HS-5 (cell line): ENCODE measurements at regions not wholly inside any gene's neighbourhood (a gene's known extent, or its start where the extent isn't known, plus 50 kb on each side); places are given as distances from the start of the nearest gene placed in this dataset.

Source experiments
- DNase-seq: peaks from one replicate; pipeline ENCODE4 v3.0.0-alpha.2; 2012; ENCODE audit warnings: low read depth

- no peak for DNase-seq
Observed at GRCh38 chr19:30897034-30897433, 452.2 kb downstream of the TSHZ3 start.

DNA sequence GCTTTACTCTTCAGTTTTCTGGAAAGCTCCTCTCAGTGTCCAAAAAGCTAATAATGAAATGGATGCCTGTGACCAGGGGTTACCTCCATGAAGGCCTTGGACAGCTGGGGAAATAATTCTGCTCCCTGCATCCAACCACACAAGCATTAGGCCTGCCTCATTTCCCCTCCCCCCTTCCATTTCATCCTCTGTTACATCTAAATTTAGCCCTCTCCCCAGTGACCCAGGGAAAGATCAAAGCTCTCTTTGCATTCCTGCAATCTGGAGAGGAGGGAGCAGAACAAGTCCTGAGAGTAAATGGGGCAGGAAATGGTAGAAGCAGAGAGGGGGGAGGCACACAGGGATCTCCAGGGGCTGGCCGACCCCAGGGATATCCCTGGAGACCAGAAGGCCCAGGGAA is 452.7 kb downstream of the TSHZ3 start:
- DNase-seq, result no peak

- DNase-seq, result no peak
Observed at GRCh38 chr19:30895946-30896345, 453.3 kb downstream of the TSHZ3 start.

DNA sequence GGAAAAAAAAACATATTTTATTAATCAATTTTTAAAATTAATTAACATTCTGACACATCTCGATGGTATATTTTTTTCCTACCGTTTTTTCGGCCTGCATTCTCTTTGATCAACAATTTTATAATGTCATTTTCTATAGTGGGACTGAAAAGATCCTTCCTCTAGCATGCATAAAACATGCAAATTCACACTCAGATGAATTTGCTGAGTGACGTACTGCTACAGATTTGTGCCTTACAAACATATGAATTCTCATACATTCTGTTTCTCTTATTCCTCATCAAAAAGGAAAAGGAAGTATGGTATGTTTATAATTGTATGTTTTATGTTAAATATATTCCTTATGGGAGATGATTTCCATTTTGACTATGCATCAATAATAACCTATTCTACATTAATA is 458.2 kb downstream of the TSHZ3 start:
- DNase-seq, result no peak

- no peak for DNase-seq
Observed at GRCh38 chr19:30890033-30890432, 459.2 kb downstream of the TSHZ3 start.

DNA sequence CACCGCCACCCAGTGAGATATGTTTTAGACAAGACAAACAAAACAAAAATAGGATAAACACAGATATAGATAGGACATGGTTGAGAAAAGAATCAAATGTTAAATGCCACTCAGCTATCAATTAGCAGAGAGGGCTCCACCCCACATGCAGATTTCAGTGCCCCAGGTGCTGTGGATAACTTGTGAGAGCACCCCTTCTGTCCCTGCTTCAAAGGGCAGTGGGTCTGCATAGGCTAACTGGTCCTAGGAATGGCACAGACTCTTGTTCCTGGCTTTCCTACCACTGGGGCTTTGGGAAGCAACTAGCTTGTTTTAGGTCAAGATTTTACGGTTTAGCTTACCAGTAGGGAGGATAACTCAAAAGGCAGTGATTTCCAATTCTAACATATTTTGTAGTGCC is 460.3 kb downstream of the TSHZ3 start:
- no peak for DNase-seq

DNA sequence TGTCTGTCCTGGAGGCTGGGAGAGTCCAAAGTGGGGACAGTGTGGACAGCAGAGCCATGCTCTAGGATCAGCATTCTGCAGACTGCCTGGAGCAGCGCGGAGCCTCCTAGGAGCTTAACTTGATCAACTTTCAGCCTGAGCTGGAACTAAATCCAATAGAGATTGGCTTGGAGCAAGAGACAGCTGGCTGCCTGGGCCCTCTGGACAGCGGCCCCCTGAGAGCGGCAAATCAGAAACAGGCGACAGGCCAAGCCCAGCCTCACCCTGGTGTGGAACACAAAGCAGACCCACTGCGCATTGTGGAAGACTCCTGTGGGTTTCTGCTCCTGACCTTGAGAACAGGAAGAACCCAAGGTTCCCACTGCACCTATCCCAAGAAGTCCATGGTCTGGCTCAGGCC is 462.2 kb downstream of the TSHZ3 start:
- DNase-seq, result no peak

- no peak for DNase-seq
Observed at GRCh38 chr19:30886222-30886621, 463.0 kb downstream of the TSHZ3 start.

DNA sequence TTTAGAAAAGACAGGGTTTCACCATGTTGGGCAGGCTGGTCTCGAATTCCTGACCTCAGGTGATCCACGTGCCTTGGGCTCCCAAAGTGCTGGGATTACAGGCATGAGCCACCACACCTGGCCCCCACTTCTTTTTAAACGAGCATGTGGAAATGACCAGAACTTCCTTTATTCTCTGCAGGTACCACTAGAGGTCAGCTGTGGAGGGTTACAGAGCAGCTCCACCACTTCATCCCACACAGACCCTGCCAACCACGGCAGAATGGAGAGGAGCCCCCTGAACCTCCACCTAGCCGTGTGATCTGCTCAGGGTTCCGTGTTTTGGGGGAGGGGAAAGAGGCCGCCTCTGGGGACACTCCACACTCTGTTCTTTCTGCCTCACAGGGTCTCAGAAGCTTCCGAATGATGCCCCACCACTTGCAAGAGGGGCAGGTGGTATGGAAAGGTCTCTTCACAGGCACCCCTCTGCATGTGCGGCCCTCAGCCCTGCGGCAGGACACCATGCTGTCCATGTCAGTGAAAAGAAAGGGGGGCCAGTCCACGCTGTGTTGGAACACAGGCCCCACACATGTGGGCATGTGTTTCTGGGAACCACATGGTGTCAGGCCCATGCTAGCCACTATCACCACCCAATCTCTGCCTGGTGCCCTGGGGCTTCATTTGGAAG is 465.0 kb downstream of the TSHZ3 start:
- DNase-seq, result no peak

GRCh38 chr19:30883071-30883470 is 466.2 kb downstream of the TSHZ3 start:
- no peak for DNase-seq

DNA sequence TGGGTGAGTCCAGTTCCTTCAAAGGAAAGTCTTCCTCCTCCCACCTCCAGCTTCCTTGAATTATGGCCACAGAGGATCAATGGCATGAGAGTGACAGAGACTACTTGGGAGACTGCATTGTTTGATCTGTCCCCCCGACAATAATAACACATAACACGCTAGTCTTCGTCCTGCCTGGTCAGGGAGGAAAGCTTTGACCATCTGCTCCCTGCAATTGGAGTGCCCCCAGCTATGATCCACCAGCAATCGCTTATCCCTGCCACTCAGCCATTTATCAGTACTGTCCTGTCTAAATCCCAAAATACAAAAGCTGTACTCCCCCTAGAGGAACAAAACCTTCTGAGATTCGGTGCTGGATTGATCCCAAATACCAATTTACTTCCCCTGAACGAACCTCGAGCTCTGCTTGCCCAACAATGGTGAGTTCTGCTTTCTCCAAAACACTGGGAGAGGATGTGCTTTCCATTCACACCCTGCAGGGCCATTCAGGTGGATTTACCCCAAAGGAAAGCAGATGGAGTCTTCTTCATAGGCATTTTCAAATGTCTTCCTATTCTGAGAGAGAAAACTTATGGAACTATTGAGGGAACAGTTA is 466.7 kb downstream of the TSHZ3 start:
- no peak for DNase-seq

DNA sequence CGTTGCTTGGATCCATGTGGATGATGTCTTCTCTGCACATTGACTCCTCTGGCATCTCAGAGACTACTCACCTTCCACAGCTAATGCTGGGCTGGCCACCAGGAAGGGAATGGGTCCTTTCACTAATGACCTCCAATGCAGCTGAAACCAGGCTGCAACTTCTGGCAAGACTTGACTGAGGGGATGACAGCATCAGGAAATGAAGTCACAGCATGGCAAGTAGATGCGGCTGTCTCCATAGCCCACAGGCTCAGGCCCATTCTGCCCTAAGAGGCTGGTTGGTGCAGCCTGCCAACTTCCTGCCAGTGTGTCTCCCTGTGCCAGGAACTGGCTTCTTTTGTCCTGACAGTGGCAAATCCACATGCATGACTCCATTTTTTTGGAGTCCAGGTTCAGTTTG is 467.3 kb downstream of the TSHZ3 start:
- DNase-seq, result no peak

GRCh38 chr19:30881281-30881680 is 468.0 kb downstream of the TSHZ3 start:
- no peak for DNase-seq

DNA sequence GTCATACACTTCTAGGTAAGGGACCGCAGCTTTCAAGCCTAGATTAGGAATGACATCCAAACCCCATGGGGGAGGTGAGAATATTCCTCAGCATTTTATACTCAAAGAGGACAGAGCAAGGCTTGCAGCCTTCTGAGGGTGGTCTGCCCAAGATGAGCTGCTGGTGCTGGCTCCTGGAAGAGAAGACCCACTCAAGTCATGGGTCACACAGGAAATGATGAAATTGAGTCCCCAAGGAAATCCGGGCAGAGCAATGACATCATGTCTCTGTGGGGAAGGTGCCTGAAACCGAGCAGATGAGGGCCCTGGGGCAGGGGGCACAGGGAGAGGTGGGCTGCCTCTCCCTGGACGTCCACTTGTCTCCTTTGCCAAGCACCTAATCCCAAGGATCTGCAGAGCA is 468.7 kb downstream of the TSHZ3 start:
- DNase-seq, result no peak

DNA sequence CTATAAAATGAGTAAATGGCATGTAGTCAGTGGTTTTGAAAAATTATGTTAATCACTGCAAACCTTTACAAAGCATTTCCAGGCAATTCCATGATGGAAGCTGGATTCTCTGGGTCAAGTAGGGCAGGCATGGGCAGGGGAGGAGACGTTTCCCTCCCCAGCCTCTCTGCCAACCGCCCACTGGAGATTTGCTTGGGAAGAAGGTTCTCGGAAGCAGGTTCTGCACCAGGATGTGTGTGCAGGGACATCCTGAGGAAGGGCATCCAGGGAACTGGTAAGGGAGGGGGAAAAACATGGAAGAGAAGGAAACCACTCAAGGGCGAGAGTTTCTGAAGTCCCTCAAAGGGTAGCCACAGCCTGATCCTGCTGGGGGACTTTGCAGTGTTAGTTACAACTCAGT is 469.1 kb downstream of the TSHZ3 start:
- DNase-seq, result no peak

- DNase-seq, result no peak
Observed at GRCh38 chr19:30879736-30880135, 469.5 kb downstream of the TSHZ3 start.

DNA sequence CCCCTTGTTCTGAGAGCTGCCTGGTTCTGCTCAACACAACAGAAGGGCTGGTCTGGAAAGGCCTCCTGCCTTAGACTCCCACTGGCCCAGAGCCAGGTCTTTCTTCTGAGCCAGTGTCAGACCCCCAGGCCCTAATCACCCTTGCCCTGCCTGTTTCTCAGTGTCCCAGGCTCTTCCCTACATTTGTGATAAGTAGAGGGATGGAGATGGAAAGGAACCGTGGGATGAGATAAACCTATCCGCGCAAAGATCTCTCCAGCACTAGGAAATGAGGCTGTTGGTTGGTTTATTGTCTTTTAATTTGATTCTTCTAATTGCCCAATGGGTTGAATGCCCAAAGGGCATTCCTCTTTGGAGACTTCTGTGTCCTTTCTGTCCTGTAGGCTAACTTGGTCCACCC is 470.0 kb downstream of the TSHZ3 start:
- DNase-seq, result no peak

DNA sequence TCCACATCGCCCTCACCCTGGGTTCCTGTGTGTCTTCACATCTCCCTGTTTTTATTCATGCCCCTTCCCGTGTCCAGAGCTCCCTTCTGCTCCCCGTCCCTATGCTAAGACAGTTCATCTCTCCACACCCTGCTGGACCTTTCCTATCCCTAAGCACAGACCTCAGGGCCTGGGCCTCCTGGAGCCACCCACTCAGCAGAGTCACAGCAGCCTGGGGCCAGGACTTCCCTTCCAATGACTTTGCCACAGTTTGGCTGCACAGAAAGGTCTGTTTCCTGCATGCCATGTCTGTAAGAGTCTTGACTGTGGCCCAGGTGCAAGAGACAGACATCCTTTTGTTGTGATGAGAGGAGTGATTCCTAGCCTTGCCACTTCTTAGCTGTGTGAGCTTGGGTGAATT is 470.7 kb downstream of the TSHZ3 start:
- no peak for DNase-seq

- DNase-seq, result no peak
Observed at GRCh38 chr19:30877661-30878113, 471.5 kb downstream of the TSHZ3 start.

GRCh38 chr19:30873691-30874090 is 475.5 kb downstream of the TSHZ3 start:
- DNase-seq, result no peak

DNA sequence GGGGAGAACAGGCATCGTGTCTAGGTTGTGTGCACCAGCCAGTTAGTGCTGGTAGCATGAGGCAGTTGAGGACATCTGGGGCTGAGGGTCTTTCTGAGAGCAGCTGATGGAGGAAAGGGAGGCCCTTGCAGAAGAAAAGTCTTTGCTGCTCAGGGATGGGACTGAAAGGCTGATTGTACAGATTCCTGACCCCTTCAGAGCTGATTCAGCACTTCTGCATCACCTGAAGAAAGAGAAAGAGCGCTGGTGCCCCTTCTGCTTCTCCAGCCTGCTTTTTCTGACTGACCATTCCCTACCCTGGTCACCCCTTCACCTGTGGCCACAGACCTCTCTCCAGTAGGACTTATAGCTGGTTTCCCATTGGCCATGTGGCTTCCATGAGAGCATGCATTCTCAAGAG is 476.2 kb downstream of the TSHZ3 start:
- no peak for DNase-seq

DNA sequence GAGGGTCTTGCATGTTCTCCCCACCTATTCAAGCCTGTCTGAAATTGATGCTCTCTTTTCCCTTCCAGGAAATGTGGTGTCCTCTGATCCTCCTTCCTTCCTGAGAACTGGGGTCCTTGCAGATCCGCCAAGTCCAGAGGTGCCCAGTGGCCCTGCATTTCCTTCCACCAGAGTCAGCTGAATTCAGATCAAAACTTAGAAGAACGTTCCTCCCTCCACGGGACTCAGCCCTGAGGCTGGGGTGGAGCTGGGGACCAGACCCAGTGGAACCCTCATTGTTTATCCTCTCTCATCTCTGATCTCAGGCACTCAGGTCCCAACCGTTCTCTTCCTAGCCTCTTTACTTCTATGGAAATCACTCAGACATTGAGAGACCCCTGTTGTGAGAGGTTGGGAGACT is 477.3 kb downstream of the TSHZ3 start:
- no peak for DNase-seq

DNA sequence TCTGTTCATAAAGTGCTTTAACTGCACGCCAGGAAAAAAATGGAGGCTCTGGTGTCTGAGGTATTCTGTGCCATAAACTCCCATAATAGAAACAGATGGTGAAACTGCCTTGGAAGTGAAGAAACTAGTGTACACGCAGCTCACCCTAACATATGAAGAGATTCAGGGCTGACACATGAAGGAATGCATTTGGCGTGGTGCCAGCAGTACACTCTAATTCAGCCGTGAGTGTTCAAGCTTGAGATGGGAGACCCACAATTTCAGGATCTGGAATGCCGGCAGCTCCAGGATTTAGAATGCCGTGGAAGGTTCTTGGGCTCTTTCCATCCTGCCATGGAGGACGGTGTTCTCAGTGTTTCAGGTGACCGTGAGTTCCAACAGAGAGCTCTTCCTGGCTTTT is 478.4 kb downstream of the TSHZ3 start:
- DNase-seq, result no peak

- no peak for DNase-seq
Observed at GRCh38 chr19:30865511-30865910, 483.7 kb downstream of the TSHZ3 start.
